Forelimb muscle (tissue), 1 donor: ENCODE measurements at regions not wholly inside any gene's neighbourhood (a gene's known extent, or its start where the extent isn't known, plus 50 kb on each side); places are given as distances from the start of the nearest gene placed in this dataset.
A peak's percentile ranks its signal among the peaks of the same experiment; 100 is the strongest.
"Not testable (repeated sequence)": the region's sequence is repeated elsewhere in the genome, so short reads cannot be mapped to it uniquely, and the experiment has no call there.

Experiments used
- DNase-seq: peaks from one replicate; pipeline ENCODE4 v3.0.0-alpha.2; 2013; ENCODE audit warnings: low read depth

- not testable (repeated sequence) for DNase-seq
Observed at GRCh38 chr15:24309700-24310099, 365.9 kb upstream of the NPAP1 start.

- DNase-seq = not testable (repeated sequence)
Observed at GRCh38 chr15:24311692-24312091, 363.9 kb upstream of the NPAP1 start.

GRCh38 chr15:24316326-24316725 is 359.2 kb upstream of the NPAP1 start:
- DNase-seq = not testable (repeated sequence)

- DNase-seq = no peak
Observed at GRCh38 chr15:24318981-24319380, 356.6 kb upstream of the NPAP1 start.

- DNase-seq = not testable (repeated sequence)
Observed at GRCh38 chr15:24324096-24324495, 351.5 kb upstream of the NPAP1 start.

GRCh38 chr15:24326513-24326912 is 349.1 kb upstream of the NPAP1 start:
- peak; percentile 2 for DNase-seq

- DNase-seq = not testable (repeated sequence)
Observed at GRCh38 chr15:24331964-24332363, 343.6 kb upstream of the NPAP1 start.

- not testable (repeated sequence) for DNase-seq
Observed at GRCh38 chr15:24341876-24342275, 333.7 kb upstream of the NPAP1 start.

GRCh38 chr15:24352777-24353176 is 322.8 kb upstream of the NPAP1 start:
- not testable (repeated sequence) for DNase-seq

GRCh38 chr15:24381103-24381502 is 294.5 kb upstream of the NPAP1 start:
- DNase-seq = not testable (repeated sequence)

GRCh38 chr15:24385258-24385657 is 290.3 kb upstream of the NPAP1 start:
- DNase-seq = not testable (repeated sequence)

GRCh38 chr15:24394303-24394702 is 281.3 kb upstream of the NPAP1 start:
- DNase-seq = no peak

GRCh38 chr15:24412649-24413048 is 262.9 kb upstream of the NPAP1 start:
- DNase-seq = not testable (repeated sequence)

GRCh38 chr15:24426286-24427054 is 249.1 kb upstream of the NPAP1 start:
- DNase-seq = not testable (repeated sequence)

GRCh38 chr15:24427055-24427400 is 248.5 kb upstream of the NPAP1 start:
- DNase-seq = not testable (repeated sequence)

GRCh38 chr15:24435075-24435820 is 240.3 kb upstream of the NPAP1 start:
- DNase-seq = not testable (repeated sequence)

- DNase-seq = not testable (repeated sequence)
Observed at GRCh38 chr15:24437270-24437669, 238.3 kb upstream of the NPAP1 start.

- DNase-seq = not testable (repeated sequence)
Observed at GRCh38 chr15:24437735-24438134, 237.8 kb upstream of the NPAP1 start.

GRCh38 chr15:24477107-24478025 is 198.2 kb upstream of the NPAP1 start:
- DNase-seq = not testable (repeated sequence)

GRCh38 chr15:24485885-24486567 is 189.5 kb upstream of the NPAP1 start:
- not testable (repeated sequence) for DNase-seq
